HG02759 (cell line): ENCODE measurements at regions not wholly inside any gene's neighbourhood (a gene's known extent, or its start where the extent isn't known, plus 50 kb on each side); places are given as distances from the start of the nearest gene placed in this dataset.
"Not testable (repeated sequence)": the region's sequence is repeated elsewhere in the genome, so short reads cannot be mapped to it uniquely, and the experiment has no call there.

ENCODE experiments used
- ATAC-seq: cut with Tn5 transposase; IDR thresholded peaks from one replicate; pipeline ENCODE4 v1.9.1; 2021; ENCODE audit warnings: mild to moderate bottlenecking, moderate library complexity; ENCODE audit not compliant: unreplicated experiment

- not testable (repeated sequence) for ATAC-seq
Observed at GRCh38 chr13:21261487-21262216, 85.2 kb downstream of the MRPL57 start.

DNA sequence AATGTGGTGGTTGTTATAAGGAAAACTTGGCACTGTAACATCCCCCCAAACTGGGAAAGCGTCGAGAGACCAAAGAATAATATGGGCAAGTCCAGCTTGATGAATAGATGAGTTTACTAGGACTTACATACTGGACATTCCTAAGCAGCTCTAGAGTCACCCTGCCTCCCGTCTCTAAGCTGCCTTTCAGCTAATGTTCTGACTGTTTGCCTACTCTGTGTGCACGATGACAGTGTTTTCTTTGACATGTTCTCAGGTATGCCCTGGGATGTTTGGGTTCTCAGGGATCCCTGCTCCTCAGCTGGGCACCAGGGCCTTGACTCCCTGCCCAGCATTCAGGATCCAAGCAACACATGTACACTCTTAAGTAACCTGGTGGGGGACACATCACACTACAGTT, 87.5 kb downstream of the MRPL57 start:
- not testable (repeated sequence) for ATAC-seq

DNA sequence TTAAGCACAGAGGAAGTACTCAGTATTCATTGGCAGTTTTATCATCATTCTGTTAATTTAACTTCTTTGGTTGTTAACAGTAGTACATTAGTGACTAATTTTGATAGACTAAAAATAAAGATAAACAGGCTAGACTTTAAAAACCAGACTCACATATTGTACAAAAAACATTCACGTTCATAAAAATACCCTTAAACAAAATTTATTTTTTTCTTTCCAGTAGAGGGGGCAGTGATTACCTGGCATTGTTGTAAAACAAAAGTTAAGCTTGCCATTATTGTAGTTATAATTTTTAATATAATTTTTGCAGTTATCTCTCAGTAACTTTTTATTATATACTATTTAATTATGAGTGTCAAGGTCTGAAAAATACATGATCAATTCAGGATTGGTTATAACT, 92.0 kb downstream of the MRPL57 start:
- not testable (repeated sequence) for ATAC-seq

DNA sequence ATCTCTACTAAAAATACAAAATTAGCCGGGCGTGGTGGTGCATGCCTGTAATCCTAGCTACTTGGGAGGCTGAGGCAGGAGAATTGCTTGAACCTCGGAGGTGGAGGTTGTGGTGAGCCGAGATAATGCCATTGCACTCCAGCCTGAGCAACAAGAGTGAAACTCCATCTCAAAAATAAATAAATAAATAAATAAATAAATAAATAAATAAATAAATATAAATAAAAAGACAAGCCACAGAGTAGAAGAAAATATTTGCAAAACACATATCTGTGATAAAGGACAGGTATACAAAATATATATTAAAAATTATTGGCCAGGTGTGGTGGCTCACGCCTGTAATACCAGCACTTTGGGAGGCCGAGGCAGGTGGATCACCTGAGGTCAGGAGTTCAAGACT, 96.0 kb downstream of the MRPL57 start:
- ATAC-seq: not testable (repeated sequence)

GRCh38 chr13:21274457-21274856, 98.0 kb downstream of the MRPL57 start:
- not testable (repeated sequence) for ATAC-seq

DNA sequence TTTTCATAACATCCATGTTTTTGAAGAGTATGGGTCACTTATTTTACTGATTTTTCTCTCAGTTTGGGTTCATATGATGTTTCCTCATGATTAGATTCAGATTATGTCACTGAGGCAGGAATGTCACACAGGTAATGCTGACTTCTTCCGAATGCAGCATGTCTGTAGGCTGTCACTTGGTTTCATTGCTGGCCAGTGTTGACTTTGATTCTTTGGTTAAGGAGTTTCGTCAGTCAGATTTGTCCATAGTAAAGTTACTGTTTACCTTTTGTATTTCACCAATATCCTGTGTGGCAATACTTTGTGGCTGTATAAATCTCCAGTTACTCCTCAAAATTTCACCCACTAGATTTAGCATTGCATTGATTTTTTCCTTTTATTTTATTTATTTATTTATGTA, 105.6 kb downstream of the MRPL57 start:
- ATAC-seq: no peak

- ATAC-seq: no peak
Observed at GRCh38 chr13:21287331-21287907, 111.0 kb downstream of the MRPL57 start.

DNA sequence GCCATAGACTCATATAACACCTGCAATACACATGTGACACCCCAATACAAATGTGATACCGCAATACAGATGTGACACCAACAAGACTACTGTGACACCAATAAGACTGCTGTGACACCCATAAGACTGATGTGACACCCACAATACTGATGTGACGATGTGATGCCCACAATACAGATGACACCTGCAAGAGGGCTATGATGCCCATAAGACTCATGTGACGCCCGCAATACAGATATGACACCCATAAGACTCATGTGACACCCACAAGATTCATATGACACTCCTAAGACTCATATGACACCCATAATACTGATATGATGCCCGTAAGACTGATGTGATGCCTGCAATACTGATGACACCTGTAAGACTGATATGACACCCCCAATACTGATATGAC, 113.0 kb downstream of the MRPL57 start:
- ATAC-seq: no peak

GRCh38 chr13:21290442-21291002, 114.1 kb downstream of the MRPL57 start:
- not testable (repeated sequence) for ATAC-seq

GRCh38 chr13:21291840-21292239, 115.4 kb downstream of the MRPL57 start:
- ATAC-seq: no peak

DNA sequence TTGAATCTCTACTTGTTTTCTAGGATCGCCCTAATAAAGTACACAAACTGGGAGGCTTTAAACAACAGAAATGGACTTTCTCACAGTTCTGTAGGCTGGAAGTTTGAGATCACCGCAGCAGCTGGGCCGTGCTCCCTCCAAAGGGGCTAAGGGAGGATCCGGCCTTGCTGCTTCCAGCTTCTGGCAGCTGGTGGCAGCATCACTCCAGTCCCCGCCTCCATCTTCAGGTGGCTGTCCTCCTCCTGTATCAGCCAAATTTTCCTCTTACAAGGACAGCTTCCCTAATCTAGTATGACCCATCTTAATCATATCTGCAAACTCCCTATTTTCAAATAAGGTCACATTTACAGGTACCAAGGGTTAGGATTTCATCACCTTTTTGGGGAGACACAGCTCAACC, 120.5 kb downstream of the MRPL57 start:
- peak; percentile 39 for ATAC-seq

- no peak for ATAC-seq
Observed at GRCh38 chr13:21297447-21297846, 121.0 kb downstream of the MRPL57 start.

DNA sequence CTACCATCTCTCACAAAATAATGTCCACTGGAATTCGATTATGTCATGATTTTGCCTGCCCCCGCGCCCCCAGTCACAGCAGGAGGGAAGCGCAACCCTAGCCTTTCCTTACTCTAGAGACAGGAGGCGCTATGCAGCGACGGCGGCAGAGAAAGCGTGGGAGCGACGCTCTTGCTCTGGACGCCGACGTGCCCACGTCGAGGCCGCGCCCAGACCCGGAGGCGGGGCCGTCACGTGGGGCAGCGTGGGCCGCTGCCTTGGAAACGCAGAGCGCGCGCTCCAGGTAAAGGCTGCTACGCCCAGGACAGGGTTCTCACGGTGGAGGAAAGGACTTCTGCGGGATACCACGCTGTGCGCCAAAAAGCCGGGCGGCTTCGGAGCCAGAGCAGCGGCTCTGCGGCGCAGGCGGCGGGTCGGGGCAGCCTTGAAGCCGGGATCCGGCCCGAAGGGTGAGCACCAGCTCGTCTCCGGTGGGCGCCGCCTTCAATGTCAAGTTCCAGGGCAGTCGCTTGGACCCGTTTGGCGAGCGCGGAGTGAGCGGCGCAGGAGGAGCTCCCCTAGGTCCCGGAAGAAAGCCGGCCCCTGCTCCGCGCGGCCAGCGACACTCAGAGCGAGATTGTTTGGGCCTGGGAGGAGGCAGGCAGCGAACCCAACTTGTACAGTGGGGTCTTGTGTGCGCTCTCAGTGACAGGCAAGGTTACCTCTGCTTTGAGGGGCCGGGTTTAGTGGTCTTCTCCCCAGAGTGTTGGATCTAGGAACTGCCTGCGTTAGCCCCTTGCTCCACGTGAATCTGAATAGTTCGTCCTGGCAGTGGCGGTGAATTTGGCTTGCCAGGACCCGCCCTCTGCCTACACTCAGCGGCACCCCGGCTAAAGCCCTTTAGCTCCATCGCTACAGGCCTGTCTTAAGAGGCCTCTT, 121.7 kb downstream of the MRPL57 start:
- ATAC-seq: peak; percentile 93

- no peak for ATAC-seq
Observed at GRCh38 chr13:21304256-21304655, 127.8 kb downstream of the MRPL57 start.

- ATAC-seq: not testable (repeated sequence)
Observed at GRCh38 chr13:21306300-21307073, 130.0 kb downstream of the MRPL57 start.

GRCh38 chr13:21307158-21307557, 130.7 kb downstream of the MRPL57 start:
- ATAC-seq: not testable (repeated sequence)

DNA sequence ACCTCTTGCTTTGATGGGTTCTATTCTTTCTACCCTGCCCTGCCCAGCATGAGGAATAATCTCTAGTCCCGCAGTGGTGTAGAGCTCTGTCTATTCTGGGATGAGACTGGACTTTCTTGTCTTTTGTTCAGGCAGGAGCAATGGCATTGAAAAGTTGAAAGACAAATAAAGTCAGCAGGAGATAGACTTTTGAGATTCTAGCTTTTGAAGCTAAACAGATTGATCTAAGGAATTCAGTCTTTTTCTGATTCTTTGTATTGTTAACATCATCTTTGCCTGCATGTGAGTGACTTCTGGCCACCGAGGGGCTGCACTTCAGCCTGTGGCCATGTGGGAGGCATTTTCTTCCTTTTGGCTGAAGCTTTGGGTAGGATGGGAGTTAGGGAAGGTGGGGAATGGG, 132.4 kb downstream of the MRPL57 start:
- ATAC-seq: no peak

- ATAC-seq: no peak
Observed at GRCh38 chr13:21309542-21310172, 133.2 kb downstream of the MRPL57 start.

DNA sequence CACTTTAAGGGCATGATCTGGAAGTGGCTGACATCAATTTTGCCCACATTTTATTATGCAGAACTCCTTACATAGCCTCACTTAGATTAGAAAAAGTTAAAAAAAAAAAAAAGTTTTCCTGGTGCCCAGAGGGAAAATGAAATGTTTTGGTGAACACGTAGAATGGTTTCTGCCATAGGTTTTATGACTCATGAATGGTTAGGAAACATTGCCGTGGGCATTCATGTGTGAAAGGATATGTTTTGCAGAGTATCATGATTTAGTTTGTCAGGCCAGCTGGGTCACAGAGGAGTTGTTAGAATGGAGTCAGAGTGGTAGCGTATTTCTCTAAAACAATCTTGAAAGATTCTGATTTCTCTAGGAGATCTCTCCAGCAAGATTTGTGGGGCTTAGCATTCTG, 133.8 kb downstream of the MRPL57 start:
- ATAC-seq: no peak

DNA sequence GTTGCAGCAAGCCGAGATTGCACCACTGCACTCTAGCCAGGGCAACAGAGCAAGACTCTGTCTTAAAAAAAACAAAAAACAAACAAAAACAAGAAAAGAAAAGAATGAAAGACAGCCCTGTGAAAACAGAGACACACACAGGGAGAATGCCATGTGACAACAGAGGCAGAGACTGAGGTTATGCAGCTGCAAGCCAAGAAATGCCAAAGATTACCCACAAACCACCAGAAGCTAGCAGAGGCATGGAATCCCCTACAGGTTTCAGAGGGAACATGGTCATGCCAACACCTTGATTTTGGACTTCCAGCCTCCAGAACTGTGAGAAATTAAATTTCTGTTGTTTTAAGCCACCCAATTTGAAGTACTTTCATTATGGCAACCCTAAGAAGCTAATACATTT, 138.5 kb downstream of the MRPL57 start:
- not testable (repeated sequence) for ATAC-seq
